B cell (primary cell): ENCODE measurements at regions not wholly inside any gene's neighbourhood (a gene's known extent, or its start where the extent isn't known, plus 50 kb on each side); places are given as distances from the start of the nearest gene placed in this dataset.

Experiments used
- ATAC-seq: fragments of 200-7000 bp; cut with Tn5 transposase; one replicate; pipeline ENCODE4 v1.10.0; 2021; ENCODE audit warnings: low read depth, mild to moderate bottlenecking, moderate number of reproducible peaks, moderate library complexity
- CTCF ChIA-PET: fragments of 350-600 bp; sonication (Branson Sonifier 250); formaldehyde crosslinking; loops from one replicate; lab custom pipeline; 2021; ENCODE audit warnings: antibody characterized with exemption, inconsistent platforms; lab: Charles Lee
- POLR2A ChIA-PET: fragments of 350-600 bp; sonication (Branson Sonifier 250); formaldehyde crosslinking; loops from one replicate; lab custom pipeline; 2021; ENCODE audit warnings: antibody characterized with exemption; lab: Charles Lee
- DNase-seq: peaks from one replicate; pipeline ENCODE4 v3.0.0; 2013
- H2AFZ ChIP-seq: 2 replicates; pipeline ENCODE4 v1.6.1; 2012; ENCODE audit warnings: mild to moderate bottlenecking, low read depth, low read length; ENCODE audit not compliant: insufficient read depth, poor library complexity, severe bottlenecking
- H3K27ac ChIP-seq, 2 donors: 1 replicate in 1 of 2; 2 replicates in 1 of 2; pipeline ENCODE4 v1.5.1; 2012 to 2013; ENCODE audit warnings: low read length in 2 of 2, mild to moderate bottlenecking in 2 of 2, moderate library complexity in 1 of 2
- H3K27me3 ChIP-seq, 4 experiments: fragments of 200-600 bp in 1 of 4; sonication (generic) in 1 of 4; replicated peaks in 1 of 4; 1 replicate in 2 of 4; 2 replicates in 2 of 4; pipeline versions ENCODE4 v1.6.1 to v1.7.0; 2013 to 2016; ENCODE audit warnings: low read length in 3 of 4, mild to moderate bottlenecking in 2 of 4, mixed read lengths in 1 of 4, moderate library complexity in 1 of 4; ENCODE audit not compliant: insufficient read depth in 4 of 4, control insufficient read depth in 3 of 4; ENCODE audit errors: control extremely low read depth in 1 of 4
- H3K36me3 ChIP-seq, 2 experiments: replicated peaks in 1 of 2; 1 replicate in 1 of 2; 2 replicates in 1 of 2; pipeline versions ENCODE4 v1.6.1 to v1.7.1; 2013; ENCODE audit warnings: low read length in 1 of 2; ENCODE audit not compliant: insufficient read depth in 2 of 2, control insufficient read depth in 1 of 2; ENCODE audit errors: control extremely low read depth in 1 of 2, extremely low read depth in 1 of 2
- H3K4me1 ChIP-seq, 2 donors: fragments of 200-600 bp in 1 of 2; sonication (generic) in 1 of 2; 1 replicate in 1 of 2; 2 replicates in 1 of 2; pipeline versions ENCODE4 v1.5.1 to v1.6.1; 2013 to 2017; ENCODE audit warnings: low read length in 2 of 2; ENCODE audit not compliant: control insufficient read depth in 2 of 2, insufficient read depth in 2 of 2
- H3K4me2 ChIP-seq: replicated peaks from 2 replicates; pipeline ENCODE3; 2012; ENCODE audit warnings: mild to moderate bottlenecking, low read depth, low read length; ENCODE audit not compliant: poor library complexity, severe bottlenecking
- H3K4me3 ChIP-seq, 5 experiments: fragments of 200-600 bp in 1 of 5; sonication (generic) in 1 of 5; 1 replicate in 3 of 5; 2 replicates in 2 of 5; pipeline versions ENCODE4 v1.5.1 to v1.7.0; 2011 to 2016; ENCODE audit warnings: low read length in 4 of 5, mild to moderate bottlenecking in 4 of 5, low read depth in 2 of 5, control low read depth in 1 of 5, moderate library complexity in 1 of 5; ENCODE audit not compliant: insufficient read depth in 1 of 5; ENCODE audit errors: control extremely low read depth in 1 of 5, extremely low read depth in 1 of 5
- H3K79me2 ChIP-seq: fragments of 200-600 bp; sonication (generic); one replicate; pipeline ENCODE4 v1.6.0; 2016; ENCODE audit warnings: low read length; ENCODE audit not compliant: control insufficient read depth, insufficient read depth
- H3K9ac ChIP-seq: fragments of 200-600 bp; sonication (generic); 2 replicates; pipeline ENCODE4 v1.6.1; 2017; ENCODE audit warnings: mild to moderate bottlenecking, low read length, moderate library complexity
- H3K9me3 ChIP-seq, 3 donors: one replicate each; pipeline versions ENCODE4 v1.6.1 to v1.7.1; 2013; ENCODE audit warnings: low read length in 2 of 3; ENCODE audit not compliant: control insufficient read depth in 2 of 3, insufficient read depth in 1 of 3; ENCODE audit errors: control extremely low read depth in 1 of 3
- H4K20me1 ChIP-seq: 2 replicates; pipeline ENCODE4 v1.6.0; 2012; ENCODE audit warnings: mild to moderate bottlenecking, low read length; ENCODE audit not compliant: insufficient read depth, control insufficient read depth, poor library complexity, severe bottlenecking
- H3K27ac Mint-ChIP-seq: one replicate; pipeline ENCODE4 v1.8.0; 2021; ENCODE audit warnings: mixed read lengths
- H3K27me3 Mint-ChIP-seq: one replicate; pipeline ENCODE4 v1.8.0; 2021; ENCODE audit warnings: mixed read lengths
- H3K4me1 Mint-ChIP-seq: one replicate; pipeline ENCODE4 v1.8.0; 2021; ENCODE audit warnings: mixed read lengths
- H3K4me3 Mint-ChIP-seq: one replicate; pipeline ENCODE4 v1.8.0; 2021; ENCODE audit warnings: mixed read lengths
- H3K9me3 Mint-ChIP-seq: one replicate; pipeline ENCODE4 v1.8.0; 2022; ENCODE audit warnings: mixed read lengths; ENCODE audit not compliant: insufficient read depth
- EZH2 ChIP-seq: IDR thresholded peaks from 2 replicates; pipeline ENCODE4 v1.6.1; 2012; ENCODE audit warnings: borderline replicate concordance, low read depth, mild to moderate bottlenecking, moderate library complexity, low read length; ENCODE audit not compliant: insufficient read depth, poor library complexity, severe bottlenecking
- WGBS: methylation state at CpG from one replicate; pipeline ENCODE4 v1.1.5; 2013; ENCODE audit warnings: missing lambda C conversion rate; ENCODE audit not compliant: insufficient coverage; 5-methylcytosine and 5-hydroxymethylcytosine counted together
- intact Hi-C: fragments of 100-400 bp; cut with micrococcal nuclease; formaldehyde crosslinking; loops from one replicate; pipeline ENCODE4 v1.10.0; 2022
- TF ChIP-seq, protein P1 (sequence below): fragments of 200-600 bp; IDR thresholded peaks from one replicate; pipeline ENCODE4 v1.8.0; 2022; ENCODE audit warnings: antibody characterized with exemption, mild to moderate bottlenecking

DNA sequence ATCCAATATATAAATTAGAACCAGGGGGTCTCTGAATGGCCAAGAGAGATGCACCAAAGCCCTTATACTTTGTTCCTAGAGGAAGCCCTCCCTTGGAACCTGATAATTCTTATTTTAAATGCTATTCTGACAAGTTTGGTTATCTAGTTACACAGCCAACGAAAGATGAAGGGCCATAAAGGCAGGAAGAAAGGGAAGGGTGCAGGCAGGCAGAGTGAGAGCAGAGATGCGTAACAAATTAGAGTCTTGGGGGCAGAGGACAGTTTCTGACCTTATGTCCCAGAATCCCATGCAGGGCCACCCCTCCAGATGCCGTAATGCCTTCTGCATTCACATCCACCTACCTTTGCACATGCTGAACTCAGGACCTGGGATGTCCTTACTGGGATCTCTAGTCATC is 344.6 kb upstream of the ARID1B start:
- no peak overlapping the region for H3K4me3 Mint-ChIP-seq
- H3K9me3 Mint-ChIP-seq = no peaks in the 10 kb centered on the region
- no peak for TF ChIP-seq EZH2
- TF ChIP-seq, protein P1, sequence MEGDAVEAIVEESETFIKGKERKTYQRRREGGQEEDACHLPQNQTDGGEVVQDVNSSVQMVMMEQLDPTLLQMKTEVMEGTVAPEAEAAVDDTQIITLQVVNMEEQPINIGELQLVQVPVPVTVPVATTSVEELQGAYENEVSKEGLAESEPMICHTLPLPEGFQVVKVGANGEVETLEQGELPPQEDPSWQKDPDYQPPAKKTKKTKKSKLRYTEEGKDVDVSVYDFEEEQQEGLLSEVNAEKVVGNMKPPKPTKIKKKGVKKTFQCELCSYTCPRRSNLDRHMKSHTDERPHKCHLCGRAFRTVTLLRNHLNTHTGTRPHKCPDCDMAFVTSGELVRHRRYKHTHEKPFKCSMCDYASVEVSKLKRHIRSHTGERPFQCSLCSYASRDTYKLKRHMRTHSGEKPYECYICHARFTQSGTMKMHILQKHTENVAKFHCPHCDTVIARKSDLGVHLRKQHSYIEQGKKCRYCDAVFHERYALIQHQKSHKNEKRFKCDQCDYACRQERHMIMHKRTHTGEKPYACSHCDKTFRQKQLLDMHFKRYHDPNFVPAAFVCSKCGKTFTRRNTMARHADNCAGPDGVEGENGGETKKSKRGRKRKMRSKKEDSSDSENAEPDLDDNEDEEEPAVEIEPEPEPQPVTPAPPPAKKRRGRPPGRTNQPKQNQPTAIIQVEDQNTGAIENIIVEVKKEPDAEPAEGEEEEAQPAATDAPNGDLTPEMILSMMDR = no peak
- no peak overlapping the region for H3K4me3 ChIP-seq
- peaks cover 3% of the 10 kb centered on the region for H3K4me1 Mint-ChIP-seq
- H3K9me3 ChIP-seq = no peaks in the 10 kb centered on the region
- H3K27me3 Mint-ChIP-seq = peaks cover 8% of the 10 kb centered on the region
- ChIA-PET CTCF (no interaction called here), POLR2A (no interaction called here)
- H3K4me1 ChIP-seq = no peaks in the 10 kb centered on the region
- H3K27ac Mint-ChIP-seq = no peak overlapping the region
- H3K4me2 ChIP-seq = no peak overlapping the region
- 90% methylated on average over 3 of the region's 3 CpGs for whole genome bisulfite sequencing
- H2AFZ ChIP-seq = no peak overlapping the region
- DNase-seq (no peak), ATAC-seq (no peak)
- H3K79me2 ChIP-seq = no peaks in the 10 kb centered on the region
- H4K20me1 ChIP-seq = no peaks in the 10 kb centered on the region
- H3K9ac ChIP-seq = no peak overlapping the region
- no peaks in the 10 kb centered on the region for H3K36me3 ChIP-seq
- H3K27ac ChIP-seq = no peak overlapping the region
- intact Hi-C loops = no loop called here
- no peaks in the 10 kb centered on the region for H3K27me3 ChIP-seq

DNA sequence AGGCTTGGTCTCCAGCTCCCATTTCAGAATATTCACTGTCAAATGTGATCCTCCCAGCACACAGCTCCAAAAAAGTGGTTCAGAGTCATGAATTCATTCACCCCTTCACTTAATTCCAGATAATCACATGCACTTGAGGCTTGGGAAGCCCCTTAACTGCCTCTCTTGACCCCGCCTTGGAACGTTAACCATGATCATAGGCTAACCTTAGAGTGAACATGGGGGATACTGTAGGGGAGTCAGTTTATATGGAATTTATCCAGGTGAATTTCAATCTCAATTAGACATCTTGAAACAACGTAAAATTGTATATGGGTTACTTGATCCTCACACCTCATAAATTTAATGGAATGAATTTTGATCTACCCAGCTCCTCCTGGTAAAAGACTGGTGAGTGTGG is 346.8 kb upstream of the ARID1B start:
- H3K4me3 Mint-ChIP-seq = no peak overlapping the region
- ATAC-seq (no peak), DNase-seq (no peak)
- intact Hi-C loops = no loop called here
- Histone ChIP-seq H3K9me3 (no peaks in the 10 kb centered on the region), H3K27me3 (peaks cover 0 to 9% (median 2%) of the 10 kb centered on the region in 4 experiments), H2AFZ (no peak overlapping the region), H3K36me3 (no peaks in the 10 kb centered on the region), H4K20me1 (no peaks in the 10 kb centered on the region), H3K79me2 (no peaks in the 10 kb centered on the region), H3K4me3 (no peak overlapping the region), H3K9ac (no peak overlapping the region), H3K27ac (no peak overlapping the region), H3K4me1 (no peaks in the 10 kb centered on the region), H3K4me2 (no peak overlapping the region)
- ChIA-PET CTCF (no interaction called here), POLR2A (no interaction called here)
- no peak overlapping the region for H3K27ac Mint-ChIP-seq
- H3K9me3 Mint-ChIP-seq = no peaks in the 10 kb centered on the region
- no CpG with 5 or more reads among the region's 3 CpGs for WGBS
- H3K4me1 Mint-ChIP-seq = peaks cover 3% of the 10 kb centered on the region
- TF ChIP-seq, protein P1 = no peak
- no peak for TF ChIP-seq EZH2
- H3K27me3 Mint-ChIP-seq = peaks cover 15% of the 10 kb centered on the region
